Activated CD8-positive, alpha-beta memory T cell treated with anti-CD3 and anti-CD28 coated beads, Interleukin-2, amount 50 U/mL, for 48 hours (primary cell): ENCODE measurements at regions not wholly inside any gene's neighbourhood (a gene's known extent, or its start where the extent isn't known, plus 50 kb on each side); places are given as distances from the start of the nearest gene placed in this dataset.

Source experiments
- DNase-seq: peaks from one replicate; pipeline ENCODE4 v3.0.0-alpha.2; 2020

- no peak for DNase-seq
Measured at GRCh38 chr20:61189534-61189933, 62.5 kb upstream of the CDH4 start.

GRCh38 chr20:61191096-61191495 lies 61.0 kb upstream of the CDH4 start:
- DNase-seq, result no peak

GRCh38 chr20:61192337-61192950 lies 59.6 kb upstream of the CDH4 start:
- DNase-seq, result no peak

- no peak for DNase-seq
Measured at GRCh38 chr20:61193164-61193563, 58.9 kb upstream of the CDH4 start.
